Hindlimb muscle (tissue), 1 donor: ENCODE measurements at regions not wholly inside any gene's neighbourhood (a gene's known extent, or its start where the extent isn't known, plus 50 kb on each side); places are given as distances from the start of the nearest gene placed in this dataset.

Experiments used
- DNase-seq: peaks from one replicate; pipeline ENCODE4 v3.0.0-alpha.2; 2013

DNA sequence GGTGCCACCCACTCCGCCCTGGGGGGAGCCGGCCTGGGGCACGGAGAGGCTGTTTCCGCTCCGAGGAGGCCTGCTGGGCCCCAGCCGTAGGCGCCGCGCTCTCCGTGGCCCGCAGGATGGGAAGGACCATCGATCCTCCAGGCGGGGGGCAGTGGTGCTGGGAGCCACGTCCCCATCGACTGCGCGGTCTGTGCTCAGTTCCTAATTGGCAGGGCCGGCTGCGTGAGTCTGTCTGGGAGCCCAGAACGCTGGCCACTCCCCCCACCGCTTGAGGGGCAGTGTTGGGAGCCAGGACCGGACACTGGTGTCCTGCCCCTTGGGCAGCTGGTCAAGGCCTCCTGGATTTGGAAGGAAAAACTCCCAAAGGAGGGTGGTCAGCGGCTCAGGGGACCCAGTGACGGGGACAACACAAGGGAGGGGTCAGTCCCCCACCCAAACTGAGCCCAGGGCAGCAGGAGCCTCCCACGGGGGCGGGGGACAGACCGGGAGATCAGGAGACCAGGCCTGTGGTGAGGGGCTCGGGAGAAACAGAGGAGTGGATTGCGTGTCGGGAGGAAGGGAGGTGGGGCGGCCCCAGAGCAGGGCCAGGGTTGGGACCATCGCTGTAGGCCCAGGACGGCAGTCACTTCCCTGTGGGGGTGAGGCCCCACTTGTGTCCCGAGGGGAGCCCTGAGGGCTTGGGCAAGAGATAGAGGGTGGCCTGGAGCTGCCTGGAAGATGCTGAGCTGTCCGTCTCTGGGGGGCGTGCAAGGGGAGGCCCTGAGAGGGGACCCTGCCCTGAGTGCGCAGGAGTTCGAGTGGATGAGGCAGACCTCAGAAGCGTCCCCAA is 89.0 kb downstream of the UNCX start:
- DNase-seq, result peak; percentile 72

DNA sequence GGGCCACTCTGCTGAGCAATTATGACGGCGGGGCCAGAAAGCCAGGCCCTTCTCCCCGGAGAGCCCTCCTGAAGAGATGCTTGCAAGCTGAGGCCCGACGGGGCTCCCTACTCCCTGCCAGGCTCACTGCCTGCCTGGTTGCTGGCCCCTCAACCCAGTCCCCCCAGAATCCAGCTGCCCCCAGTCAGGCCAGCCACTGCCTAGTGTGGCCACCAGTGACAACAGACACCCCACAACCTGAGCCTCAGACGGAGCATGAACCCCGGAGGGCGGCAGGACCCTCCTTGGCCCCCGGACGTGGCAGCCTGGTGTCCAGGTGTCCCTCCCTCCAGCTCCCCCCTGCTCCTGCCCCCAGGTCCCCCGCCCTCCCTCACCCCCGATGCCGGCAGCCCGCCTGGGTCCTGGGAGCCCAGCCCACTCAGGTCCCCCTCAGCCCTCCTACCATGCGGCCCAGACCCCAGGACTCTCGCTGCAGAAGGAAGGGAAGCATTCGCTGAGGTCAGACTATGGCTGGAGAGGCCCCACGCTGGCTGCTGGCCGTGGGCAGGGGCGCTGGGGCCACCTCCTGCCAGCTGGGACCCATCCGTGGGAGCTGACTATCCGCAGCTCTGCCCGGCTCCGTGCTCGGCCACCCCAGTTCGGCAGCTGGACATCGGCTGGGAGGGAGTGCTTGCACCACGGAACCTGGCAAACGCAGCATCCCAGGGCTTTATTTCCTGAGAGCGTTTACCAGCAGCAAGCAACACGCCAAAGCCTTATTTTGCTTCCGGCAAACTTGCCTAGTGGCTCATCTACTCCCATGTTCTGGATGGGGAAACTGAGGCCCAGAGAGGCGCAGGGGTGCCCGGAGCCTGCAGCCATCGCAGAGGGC is 89.8 kb downstream of the UNCX start:
- DNase-seq, result peak; percentile 39

DNA sequence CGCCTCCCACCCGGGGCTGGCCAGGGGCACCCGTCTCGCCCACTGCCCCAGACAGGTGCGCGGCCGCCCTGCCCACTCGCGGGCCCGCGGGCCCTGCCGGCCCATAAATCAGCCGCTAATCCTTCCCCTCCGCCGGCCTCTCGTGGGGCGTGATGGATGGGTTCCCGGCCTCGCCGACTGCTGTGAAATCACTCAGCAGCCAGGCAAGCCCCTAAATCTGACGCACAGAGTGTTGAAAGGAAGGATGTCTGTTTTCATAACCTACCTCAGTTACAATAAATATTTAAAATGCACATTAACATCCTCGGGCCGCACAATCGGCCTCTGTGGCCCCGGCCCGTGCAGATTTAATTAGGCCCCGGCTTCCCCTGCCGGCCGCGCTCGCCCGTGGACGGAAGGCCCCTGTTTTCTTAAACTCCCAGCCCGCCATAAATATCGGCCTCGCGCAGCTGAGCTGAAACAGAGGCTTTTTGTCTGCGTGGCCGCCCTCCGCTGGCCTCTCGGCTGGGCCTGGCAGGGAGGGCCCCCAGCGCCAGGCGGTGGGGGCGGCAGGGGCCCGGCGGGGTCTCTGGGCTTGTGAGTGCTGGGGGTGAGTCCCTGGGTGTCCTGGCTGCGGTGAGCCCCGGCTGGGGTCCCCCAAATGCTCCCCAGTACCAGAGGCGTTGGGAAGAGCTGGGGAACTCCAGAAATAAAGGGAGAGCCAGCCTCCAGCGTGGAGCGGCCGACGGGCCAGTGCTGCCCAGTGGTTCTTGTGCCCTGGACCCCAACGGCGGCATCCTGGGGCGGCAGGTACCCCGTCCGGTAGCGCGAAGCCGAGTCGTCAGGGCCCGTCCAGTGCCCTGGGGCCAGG is 90.7 kb downstream of the UNCX start:
- peak; percentile 60 for DNase-seq

DNA sequence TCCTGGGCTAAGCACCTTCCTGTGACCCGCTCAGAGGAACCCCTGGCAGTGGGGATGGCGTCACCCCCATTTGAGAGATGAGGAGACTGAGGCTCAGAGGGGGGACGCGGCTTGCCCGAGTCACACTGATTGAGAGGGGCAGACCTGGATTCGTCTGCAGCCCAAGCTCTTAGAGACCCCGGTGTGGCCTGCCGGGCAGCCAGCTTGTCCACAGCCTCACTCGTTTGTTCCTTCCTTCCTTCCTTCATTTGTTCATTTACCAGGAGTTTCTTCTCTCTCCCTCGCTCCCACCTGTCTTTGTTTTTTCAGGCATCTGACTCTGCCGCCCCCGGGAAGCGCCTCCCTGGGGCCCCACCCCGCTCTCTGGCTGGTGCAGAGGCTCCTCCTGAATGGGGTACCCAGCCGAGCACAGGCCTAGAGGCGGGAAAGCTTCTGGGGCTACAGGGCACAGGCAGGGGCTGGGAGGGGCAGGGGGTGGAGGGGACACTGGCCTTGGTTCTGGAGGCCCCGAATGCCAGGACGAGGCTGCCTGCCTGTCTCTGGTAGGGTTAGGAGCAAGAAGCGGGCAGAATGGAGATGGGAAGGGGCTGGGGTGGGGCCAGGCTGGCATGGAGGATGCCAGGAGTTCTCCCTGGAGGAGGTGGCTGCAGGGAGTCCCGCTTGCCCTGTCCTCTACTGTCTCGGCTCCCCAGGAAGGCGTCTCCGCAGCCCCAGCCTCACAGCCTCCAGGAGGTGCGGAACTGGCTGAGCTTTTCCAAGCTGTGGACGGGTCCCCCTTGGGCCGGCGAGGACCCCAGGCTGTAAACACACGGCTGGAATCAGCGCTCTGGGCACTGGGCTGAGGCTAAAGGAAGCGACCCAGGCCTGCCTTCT is 91.6 kb downstream of the UNCX start:
- DNase-seq, result no peak

DNA sequence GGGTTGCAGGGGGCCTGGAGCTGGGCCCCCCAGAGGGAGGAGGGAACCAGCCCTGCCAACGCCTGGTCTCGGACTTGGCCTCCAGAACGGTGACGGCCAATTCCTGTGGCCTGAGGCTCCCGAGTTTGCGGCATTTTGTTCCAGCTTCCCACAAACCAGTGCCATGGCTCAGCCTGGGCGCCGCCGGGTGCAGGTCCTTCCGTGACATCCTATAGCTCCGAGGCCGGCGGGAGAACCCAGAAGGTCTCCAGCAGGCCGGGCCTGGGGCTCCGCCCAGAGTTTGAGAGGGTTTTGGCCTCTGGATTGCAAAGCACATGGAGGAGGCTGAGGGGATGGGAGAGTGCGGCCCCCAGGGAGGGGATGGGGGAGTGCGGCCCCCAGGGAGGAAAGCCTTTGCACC is 92.6 kb downstream of the UNCX start:
- no peak for DNase-seq

DNA sequence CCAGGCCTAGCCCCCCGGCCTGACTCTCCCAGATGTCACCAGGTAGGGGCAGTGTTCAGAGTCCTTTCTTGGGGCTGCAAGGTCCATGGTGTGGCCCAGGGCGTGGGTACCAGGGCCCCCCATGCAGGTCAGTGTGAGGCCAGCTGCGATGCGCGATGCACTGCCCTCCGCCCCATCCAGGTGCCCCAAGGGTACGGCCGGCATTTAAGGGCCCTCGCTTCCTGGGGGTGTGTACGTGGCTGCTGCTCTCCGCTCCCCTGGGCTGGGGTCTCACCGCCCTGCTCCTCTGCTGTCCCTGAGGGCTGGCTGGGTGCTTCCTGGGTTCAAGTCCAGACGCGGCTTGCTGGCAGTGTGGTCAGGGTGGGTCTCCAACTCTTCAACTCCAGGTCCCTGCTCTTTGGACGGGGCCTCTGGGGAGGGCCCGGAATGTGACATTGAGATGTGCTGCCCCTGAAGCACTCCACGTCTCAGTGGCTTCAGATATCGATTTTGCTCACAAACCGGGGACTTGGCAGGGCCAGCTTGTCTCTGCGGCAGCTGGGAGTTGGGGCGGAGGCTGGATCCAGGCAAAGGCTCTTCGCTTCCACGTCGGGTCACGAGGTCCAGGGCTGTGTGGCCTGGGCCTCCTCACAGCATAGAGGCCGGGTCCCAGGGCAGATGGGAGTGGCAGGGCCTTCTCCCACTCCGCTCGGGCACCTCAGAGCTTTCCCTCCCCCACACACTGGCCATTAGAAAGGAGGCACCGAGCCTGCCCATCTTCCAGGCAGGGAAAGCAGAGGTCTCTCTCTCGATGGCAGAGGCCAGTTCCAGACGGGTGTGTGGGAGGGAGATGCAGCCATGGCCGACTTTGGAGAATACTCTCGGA is 93.2 kb downstream of the UNCX start:
- DNase-seq, result no peak

DNA sequence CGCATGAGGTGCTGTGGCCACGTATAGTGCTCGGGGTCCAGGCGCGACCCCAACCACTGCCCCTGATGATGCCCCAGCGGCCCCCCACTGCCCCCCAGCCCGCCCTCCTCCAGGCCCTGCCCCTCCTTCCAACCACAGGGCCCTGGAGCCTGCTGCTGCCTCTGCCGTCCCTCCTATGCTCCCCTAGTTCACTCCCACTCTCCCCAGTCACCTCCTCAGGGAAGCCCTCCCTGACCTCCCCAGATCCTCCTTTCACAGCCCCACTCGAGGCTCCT is 93.8 kb downstream of the UNCX start:
- no peak for DNase-seq

DNA sequence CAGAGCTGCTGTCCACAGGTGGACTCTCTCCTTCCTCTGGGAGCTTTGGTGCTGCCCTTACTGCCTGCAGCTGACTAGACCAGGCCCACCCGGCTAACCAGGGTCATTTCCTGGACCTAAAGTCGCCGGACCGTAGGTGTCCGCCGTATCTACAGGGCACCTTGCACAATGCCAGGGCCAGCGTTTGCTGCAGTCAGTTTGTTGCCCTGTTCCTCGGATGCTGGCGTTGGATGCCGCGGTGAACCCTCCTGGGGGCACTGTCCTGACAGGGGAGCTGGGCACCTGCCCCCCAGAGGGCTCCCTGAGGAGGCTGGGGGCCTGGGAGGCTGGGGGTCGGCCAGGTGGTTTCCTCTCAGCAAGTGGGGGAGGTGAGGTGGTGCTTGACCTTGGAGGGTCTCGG is 96.6 kb downstream of the UNCX start:
- no peak for DNase-seq

DNA sequence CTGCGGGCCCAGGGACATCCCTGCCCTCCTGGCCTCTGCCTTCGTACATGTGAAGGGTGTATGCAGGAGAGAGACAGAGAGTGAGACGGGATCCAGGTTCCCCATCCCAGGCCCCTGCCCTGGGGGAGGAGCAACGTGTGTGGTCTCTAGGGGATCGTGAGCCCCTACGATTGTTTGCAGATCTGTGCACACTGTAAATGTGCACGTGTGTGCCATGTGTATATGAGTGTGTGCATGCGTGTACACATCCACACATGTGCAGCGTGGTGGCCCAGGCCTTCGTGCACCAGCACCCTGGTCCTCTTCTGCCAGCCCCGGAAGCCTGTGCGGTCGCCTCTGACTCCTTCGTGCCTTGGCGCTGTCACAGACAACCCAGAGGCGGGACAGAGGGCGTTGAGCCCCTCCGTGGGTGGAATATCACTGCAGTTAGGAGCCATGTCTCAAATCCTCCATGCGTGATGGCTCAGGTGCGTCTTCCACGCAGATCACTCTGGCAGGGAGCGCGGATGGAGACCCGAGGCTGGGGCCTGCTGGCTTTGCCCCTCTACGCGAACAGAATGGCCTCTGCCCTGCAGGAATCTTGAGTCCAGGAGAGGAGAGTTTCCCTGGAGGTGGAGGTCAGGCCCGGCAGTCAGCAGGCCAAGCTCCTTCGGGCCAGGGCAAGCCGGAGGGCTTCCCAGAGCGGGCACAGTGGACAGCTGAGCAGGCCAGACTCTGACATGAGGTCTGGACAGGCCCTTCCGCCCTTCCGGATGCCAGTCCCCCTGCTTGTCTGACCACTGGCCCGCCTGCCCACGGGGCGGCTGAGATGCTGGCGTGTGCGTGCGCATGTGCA is 97.5 kb downstream of the UNCX start:
- DNase-seq, result no peak

DNA sequence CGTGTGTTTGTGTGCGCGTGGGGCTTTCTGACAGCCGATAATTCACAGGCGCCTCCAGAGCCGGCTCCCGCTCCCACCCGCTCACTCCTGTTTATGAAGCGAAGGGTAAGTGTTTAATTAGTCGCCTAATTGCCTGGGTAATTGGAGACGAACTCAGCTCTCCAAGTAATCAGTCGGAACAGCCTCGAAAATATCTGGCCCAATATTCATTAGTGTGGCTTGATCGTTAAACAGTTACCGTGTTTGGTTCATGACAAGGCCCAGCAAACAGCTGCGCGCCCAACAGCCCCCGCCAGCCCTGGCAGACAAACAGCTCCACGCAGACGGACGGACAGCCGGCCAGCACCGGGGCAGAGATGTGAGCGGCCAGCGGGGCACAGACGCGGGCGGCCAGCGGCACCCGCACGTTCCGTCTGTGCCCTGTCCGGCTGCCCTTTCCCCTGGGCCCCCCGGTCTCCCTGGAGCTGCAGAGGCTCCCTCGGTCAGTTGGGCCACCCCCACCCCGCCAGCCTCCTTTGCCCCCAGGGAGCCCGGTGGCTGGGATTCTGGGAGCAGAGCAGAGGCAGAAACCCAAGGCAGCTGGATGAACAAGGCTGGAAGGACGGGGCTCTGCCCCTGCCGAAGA is 98.2 kb downstream of the UNCX start:
- no peak for DNase-seq

DNA sequence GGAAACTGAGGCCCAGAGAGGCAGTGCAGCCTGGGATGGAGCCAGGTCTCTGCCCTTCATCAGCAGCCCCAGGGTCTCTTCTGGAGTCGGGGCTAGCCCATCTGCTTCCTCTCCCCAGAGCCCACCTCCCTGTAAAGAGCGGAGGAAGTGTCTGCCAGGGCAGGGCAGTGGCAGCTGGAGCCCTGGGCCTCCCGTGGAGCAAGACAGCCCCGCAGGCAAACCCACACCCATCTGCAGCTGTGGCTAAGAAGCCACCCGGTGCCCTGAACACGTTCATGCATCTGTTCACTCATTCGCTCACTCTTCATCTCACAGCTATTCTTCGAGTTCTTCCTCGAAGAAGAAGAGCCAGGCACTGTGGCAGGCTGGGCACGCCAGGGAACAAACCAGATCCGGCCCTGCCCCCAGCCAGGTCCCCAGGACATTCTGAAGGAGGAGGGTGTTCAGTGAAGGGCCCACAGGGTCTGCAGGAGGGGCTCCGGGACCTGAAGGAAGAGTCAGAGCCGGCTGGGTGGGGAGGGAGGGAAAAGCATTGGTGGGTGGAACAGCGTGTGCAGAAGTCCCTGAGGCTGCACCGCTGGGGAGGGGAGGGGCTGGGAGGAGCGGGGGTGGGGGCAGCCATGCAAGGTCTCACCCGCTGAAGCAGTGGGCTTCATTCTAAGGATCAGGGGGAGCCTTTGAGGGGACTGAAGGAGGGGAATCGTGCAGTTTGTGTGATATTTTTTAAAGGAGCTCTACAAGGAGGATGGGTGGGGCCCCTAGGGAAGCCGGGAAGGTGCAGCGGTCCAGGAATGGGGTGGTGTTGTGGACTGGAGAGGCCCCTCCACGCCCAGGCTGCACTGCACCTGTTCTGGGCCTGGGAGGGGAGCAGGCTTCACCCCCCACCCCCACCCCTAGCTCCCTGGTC is 99.1 kb downstream of the UNCX start:
- no peak for DNase-seq

DNA sequence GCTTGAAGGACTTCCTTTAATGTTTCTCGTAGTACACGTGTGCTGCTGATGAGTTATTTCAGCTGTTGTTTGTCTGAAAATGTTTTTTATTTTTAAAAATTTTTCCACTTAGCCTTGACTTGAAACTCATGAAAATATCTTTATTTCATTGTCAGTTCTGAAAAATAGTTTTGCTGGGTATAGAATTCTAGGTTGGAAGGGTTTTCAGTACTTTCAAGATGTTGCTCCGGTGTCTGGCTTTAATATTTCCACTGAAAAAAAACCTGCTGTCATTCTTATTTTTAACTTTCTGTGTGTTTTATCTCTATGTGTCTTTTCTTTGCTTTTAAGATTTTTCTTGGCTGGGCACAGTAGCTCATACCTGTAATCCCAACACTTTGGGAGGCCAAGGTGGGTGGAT is 103.8 kb downstream of the UNCX start:
- DNase-seq, result no peak

DNA sequence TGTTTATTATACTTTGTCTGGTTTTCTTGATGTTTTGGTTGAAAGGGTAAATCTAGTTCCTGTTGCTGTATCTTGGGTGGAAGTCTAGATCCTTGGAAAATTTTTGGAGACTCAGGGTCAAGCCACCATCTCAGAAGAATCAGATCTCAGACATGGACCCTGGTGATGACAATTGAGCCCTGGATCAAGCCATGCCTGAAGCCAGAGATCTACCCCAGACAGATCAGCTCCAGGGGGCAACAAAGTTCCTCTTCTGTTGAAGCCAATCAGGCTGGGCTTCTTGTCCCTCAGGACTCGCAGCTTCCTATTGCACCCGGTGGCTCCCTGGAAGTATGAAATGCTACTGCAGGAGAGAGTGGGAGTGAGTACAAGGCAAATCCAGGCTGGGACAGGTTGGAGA is 106.9 kb downstream of the UNCX start:
- DNase-seq, result no peak

DNA sequence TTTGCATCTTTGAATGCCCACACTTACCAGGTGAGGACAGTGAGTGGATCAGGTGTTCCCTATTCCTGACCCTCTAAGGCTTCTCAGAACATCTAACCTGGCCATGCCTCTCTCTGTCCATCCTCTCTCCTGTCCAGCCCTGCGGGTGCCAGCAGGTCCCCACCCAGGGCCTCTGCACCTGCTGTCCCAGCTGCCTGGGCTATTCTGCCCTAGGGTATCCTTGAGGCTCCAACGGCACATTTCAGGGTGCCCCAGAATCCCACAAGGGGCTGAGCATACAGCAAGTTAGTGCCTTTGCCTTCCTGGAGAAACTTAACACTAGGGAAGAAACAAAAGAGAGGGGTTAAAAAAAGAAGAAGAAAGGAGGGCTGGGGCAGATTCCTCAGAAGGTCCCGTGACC is 107.4 kb downstream of the UNCX start:
- DNase-seq, result no peak

DNA sequence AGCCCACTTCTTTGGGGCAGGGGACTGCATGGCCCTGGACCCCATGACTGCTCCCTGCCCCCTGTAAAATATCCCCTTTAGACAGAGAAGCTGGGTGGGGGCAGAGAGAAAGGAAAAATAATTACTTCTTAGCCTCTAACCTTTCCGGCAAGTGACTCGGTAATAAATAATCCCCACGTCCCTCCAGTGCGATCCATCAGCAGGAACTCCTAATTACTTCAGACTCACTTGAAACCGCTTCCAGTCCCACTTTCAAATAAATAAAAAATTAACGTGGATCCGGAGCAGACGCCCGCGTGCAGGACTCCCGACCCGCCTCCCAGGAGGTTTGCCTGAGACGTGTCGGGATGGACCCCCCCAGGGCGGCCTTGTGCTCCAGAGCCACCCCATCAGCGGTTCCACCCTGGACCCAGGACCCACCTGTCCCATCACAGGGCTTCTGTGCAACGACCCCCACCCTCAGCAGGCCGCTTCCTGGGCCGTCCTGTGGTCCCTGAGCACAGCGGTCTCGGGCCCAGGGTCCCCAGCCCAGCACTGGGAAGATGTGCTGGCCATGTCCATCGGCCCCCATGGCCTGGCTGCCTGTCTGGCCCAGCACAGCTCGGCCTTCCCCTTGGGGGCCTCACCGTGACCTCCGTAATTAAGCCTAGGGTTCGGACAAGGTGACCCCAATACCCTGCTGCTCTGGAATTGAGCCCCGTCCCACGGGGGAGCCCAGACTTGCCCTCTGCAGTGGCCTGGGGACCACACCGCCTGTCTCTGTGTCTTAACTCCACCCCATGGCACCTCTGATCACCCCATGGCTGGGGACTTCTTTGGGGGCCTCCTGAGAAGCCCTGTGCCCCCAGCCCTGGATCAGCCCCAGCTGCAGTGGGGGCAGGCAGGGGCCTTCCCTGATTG is 108.0 kb downstream of the UNCX start:
- DNase-seq, result no peak

DNA sequence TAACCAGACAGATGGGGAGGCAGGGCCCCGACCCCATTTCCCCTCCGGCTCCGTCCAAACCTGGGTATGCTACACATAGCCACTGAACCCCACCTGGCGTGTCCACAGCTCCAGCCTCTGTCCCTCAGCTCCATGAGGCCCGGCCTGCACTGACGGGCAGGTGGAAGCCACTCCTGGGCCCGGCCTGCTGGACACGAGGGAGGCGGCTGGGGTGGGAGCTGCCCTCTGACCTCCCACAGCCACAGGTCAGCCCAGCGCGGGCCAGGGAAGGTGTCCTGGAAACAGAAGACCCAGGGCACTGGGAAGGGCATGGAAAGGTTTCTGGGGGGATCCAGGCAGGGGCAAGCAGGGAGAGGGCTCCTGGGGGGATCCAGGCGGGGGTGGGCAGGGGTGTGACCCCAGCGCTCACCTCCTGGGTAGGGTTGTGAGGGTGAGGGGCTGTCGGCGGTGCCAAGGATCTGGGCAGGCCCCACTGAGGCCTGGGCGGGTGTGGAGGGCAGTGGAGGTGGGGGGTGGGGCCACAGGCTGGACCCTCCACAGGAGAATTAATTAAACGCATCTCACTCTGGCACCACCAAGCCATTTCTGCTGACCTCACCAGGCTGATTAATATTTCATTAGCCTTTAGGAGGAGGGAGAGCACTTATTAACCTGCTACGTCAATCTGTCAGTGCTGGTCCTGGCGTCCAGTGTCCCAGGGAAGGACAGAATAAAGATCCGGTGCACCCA is 108.9 kb downstream of the UNCX start:
- no peak for DNase-seq
